Transverse colon (tissue), 4 donors: ENCODE measurements at regions not wholly inside any gene's neighbourhood (a gene's known extent, or its start where the extent isn't known, plus 50 kb on each side); places are given as distances from the start of the nearest gene placed in this dataset.

Experiments
- EP300 ChIP-seq: sonication (generic); formaldehyde crosslinking; IDR thresholded peaks from one replicate; pipeline ENCODE4 v1.6.1; 2017; ENCODE audit warnings: antibody characterized with exemption, low read depth
- POLR2A ChIP-seq: fragments of 450-650 bp; IDR thresholded peaks from one replicate; pipeline ENCODE4 v1.6.1; 2016; ENCODE audit warnings: antibody characterized with exemption, mild to moderate bottlenecking, moderate library complexity
- POLR2AphosphoS5 ChIP-seq, 3 donors: sonication (generic); formaldehyde crosslinking; IDR thresholded peaks; one replicate each; pipeline ENCODE4 v1.6.1; 2016; ENCODE audit warnings: antibody characterized with exemption in 3 of 3
- TF ChIP-seq, protein P1 (sequence below), 5 experiments: fragments of 200-600 bp in 3 of 5; fragments of 450-650 bp in 2 of 5; sonication (generic) in 3 of 5; IDR thresholded peaks; 1 replicate in 2 of 5; 2 replicates in 3 of 5; pipeline ENCODE4 v1.5.1; 2016 to 2017; ENCODE audit warnings: antibody characterized with exemption in 5 of 5, inconsistent platforms in 3 of 5, mild to moderate bottlenecking in 2 of 5, moderate library complexity in 1 of 5

DNA sequence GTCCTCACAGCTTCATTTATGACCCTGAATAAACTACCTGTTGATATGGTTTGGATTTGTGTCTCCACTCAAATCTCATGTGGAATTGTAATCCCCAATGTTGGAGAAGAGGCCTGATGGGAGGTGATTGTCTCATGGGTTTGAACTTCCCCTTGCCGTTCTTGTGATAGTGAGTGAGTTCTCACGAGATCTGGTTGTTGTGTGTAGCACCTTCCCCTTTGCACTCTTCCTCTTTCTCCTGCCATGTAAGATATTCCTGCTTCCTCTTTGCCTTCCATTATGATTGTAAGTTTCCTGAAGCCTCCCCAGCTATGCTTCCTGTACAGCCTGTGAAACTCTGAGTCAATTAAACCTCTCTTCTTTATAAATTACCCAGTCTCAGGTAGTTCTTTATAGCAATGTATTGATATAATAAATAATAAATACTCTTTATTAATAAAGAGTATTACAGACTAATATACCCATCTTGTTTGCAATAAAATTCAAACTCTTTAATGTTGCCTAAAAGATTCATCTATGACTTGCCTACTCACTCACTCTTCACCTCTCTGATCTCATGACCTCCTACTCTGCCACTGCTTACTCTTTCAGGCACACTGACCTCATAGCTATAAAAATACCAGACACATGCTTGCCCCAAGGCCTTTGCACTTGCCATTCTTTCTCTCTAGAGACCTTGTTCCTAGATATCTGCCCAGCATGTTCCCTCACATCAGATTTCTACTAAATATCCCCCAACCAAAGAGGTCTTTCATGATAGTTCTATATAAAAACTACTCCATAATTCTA lies 256.4 kb upstream of the MARCKS start:
- TF ChIP-seq POLR2AphosphoS5 (IDR thresholded peaks at IDR 0.05) = no peak
- TF ChIP-seq, protein P1, sequence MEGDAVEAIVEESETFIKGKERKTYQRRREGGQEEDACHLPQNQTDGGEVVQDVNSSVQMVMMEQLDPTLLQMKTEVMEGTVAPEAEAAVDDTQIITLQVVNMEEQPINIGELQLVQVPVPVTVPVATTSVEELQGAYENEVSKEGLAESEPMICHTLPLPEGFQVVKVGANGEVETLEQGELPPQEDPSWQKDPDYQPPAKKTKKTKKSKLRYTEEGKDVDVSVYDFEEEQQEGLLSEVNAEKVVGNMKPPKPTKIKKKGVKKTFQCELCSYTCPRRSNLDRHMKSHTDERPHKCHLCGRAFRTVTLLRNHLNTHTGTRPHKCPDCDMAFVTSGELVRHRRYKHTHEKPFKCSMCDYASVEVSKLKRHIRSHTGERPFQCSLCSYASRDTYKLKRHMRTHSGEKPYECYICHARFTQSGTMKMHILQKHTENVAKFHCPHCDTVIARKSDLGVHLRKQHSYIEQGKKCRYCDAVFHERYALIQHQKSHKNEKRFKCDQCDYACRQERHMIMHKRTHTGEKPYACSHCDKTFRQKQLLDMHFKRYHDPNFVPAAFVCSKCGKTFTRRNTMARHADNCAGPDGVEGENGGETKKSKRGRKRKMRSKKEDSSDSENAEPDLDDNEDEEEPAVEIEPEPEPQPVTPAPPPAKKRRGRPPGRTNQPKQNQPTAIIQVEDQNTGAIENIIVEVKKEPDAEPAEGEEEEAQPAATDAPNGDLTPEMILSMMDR (IDR thresholded peaks at IDR 0.05) = no peak
- TF ChIP-seq POLR2A = no peak
- TF ChIP-seq EP300 = no peak
